HEK293 (cell line): ENCODE measurements at regions not wholly inside any gene's neighbourhood (a gene's known extent, or its start where the extent isn't known, plus 50 kb on each side); places are given as distances from the start of the nearest gene placed in this dataset.

ENCODE experiments used
- CTCF ChIA-PET: fragments of 350-600 bp; formaldehyde crosslinking; extraction: SDS; loops from one replicate; lab custom pipeline; 2021; ENCODE audit warnings: antibody characterized with exemption; lab: Yijun Ruan, JAX
- POLR2A ChIA-PET: fragments of 300-600 bp; formaldehyde crosslinking; extraction: SDS; loops from one replicate; lab custom pipeline; 2020; ENCODE audit warnings: antibody characterized with exemption, inconsistent platforms; lab: Yijun Ruan, JAX
- H3K27ac ChIP-seq: fragments of 200-500 bp; sonication (Bioruptor generic); 2 replicates; pipeline ENCODE4 v1.5.1; 2014; ENCODE audit warnings: low read depth, low read length, control low read depth, inconsistent platforms; ENCODE audit errors: extremely low read depth
- H3K36me3 ChIP-seq, 2 experiments: fragments of 200-500 bp in 1 of 2; sonication (Bioruptor generic) in 1 of 2; 1 replicate in 1 of 2; 2 replicates in 1 of 2; pipeline ENCODE4 v1.5.1; 2014 to 2017; ENCODE audit warnings: inconsistent platforms in 2 of 2, low read length in 2 of 2; ENCODE audit not compliant: control insufficient read depth in 2 of 2, insufficient read depth in 1 of 2
- H3K4me1 ChIP-seq: fragments of 200-500 bp; sonication (Bioruptor generic); 2 replicates; pipeline ENCODE4 v1.5.1; 2014; ENCODE audit warnings: mild to moderate bottlenecking, low read length, inconsistent platforms; ENCODE audit not compliant: control insufficient read depth, insufficient read depth
- H3K4me3 ChIP-seq: 2 replicates; pipeline ENCODE4 v1.5.1; 2011; ENCODE audit warnings: low read depth, mild to moderate bottlenecking, control low read depth, low read length, moderate library complexity
- H3K9me3 ChIP-seq: fragments of 200-500 bp; sonication (Bioruptor generic); 2 replicates; pipeline ENCODE4 v1.5.1; 2014; ENCODE audit warnings: low read depth, low read length, inconsistent platforms; ENCODE audit not compliant: control insufficient read depth, insufficient read depth
- ATF2 ChIP-seq: fragments of 450-650 bp; formaldehyde crosslinking; IDR thresholded peaks from 2 replicates; pipeline ENCODE4 v1.5.1; 2016; ENCODE audit warnings: missing biosample characterization, missing genetic modification characterization, low read depth
- CTCF ChIP-seq: fragments of 450-650 bp; formaldehyde crosslinking; IDR thresholded peaks from 2 replicates; pipeline ENCODE4 v1.5.1; 2016; ENCODE audit warnings: missing biosample characterization, missing genetic modification characterization
- GLI4 ChIP-seq: fragments of 450-650 bp; formaldehyde crosslinking; IDR thresholded peaks from 2 replicates; pipeline ENCODE4 v1.5.1; 2016; ENCODE audit warnings: missing biosample characterization, missing genetic modification characterization
- ZNF10 ChIP-seq: fragments of 450-650 bp; formaldehyde crosslinking; IDR thresholded peaks from 2 replicates; pipeline ENCODE4 v1.5.1; 2017; ENCODE audit warnings: missing biosample characterization, missing genetic modification characterization
- ZNF248 ChIP-seq: fragments of 450-650 bp; formaldehyde crosslinking; IDR thresholded peaks from 2 replicates; pipeline ENCODE4 v1.5.1; 2017; ENCODE audit warnings: missing biosample characterization, missing genetic modification characterization
- ZNF658 ChIP-seq: fragments of 450-650 bp; formaldehyde crosslinking; IDR thresholded peaks from 2 replicates; pipeline ENCODE4; 2016; ENCODE audit warnings: missing biosample characterization, missing genetic modification characterization
- ZNF830 ChIP-seq: fragments of 450-650 bp; IDR thresholded peaks from 2 replicates; pipeline ENCODE4 v1.5.0; 2018; ENCODE audit warnings: missing biosample characterization, missing genetic modification characterization, low read depth, mild to moderate bottlenecking, moderate library complexity
- ZSCAN18 ChIP-seq: fragments of 450-650 bp; formaldehyde crosslinking; IDR thresholded peaks from 2 replicates; pipeline ENCODE4 v1.5.1; 2016; ENCODE audit warnings: missing biosample characterization, missing genetic modification characterization
- TF ChIP-seq, protein P1 (sequence below): fragments of 450-650 bp; formaldehyde crosslinking; IDR thresholded peaks from 2 replicates; pipeline ENCODE4 v1.5.1; 2017; ENCODE audit warnings: missing biosample characterization, mild to moderate bottlenecking, missing genetic modification characterization, moderate library complexity
- TF ChIP-seq, protein P2 (sequence below): fragments of 450-650 bp; formaldehyde crosslinking; optimal IDR thresholded peaks from 2 replicates; pipeline ENCODE3; 2016; ENCODE audit warnings: missing biosample characterization, mild to moderate bottlenecking, missing genetic modification characterization

- Histone ChIP-seq H3K27ac (no peak overlapping the region), H3K4me3 (no peak overlapping the region), H3K36me3 (no peaks in the 10 kb centered on the region), H3K9me3 (no peaks in the 10 kb centered on the region), H3K4me1 (peaks cover 6% of the 10 kb centered on the region)
- TF ChIP-seq CTCF (tag by site-specific recombination) = no peak
- no peak for TF ChIP-seq ZNF248 (tag by site-specific recombination)
- TF ChIP-seq GLI4 (tag by site-specific recombination) = no peak
- no peak for TF ChIP-seq ZNF830
- no peak for TF ChIP-seq ZNF10
- no peak for TF ChIP-seq ZSCAN18 (tag by site-specific recombination)
- ChIA-PET CTCF (no interaction called here), POLR2A (no interaction called here)
These were observed 133.4 kb upstream of the FNDC3A start for GRCh38 chr13:48842316-48842715.

DNA sequence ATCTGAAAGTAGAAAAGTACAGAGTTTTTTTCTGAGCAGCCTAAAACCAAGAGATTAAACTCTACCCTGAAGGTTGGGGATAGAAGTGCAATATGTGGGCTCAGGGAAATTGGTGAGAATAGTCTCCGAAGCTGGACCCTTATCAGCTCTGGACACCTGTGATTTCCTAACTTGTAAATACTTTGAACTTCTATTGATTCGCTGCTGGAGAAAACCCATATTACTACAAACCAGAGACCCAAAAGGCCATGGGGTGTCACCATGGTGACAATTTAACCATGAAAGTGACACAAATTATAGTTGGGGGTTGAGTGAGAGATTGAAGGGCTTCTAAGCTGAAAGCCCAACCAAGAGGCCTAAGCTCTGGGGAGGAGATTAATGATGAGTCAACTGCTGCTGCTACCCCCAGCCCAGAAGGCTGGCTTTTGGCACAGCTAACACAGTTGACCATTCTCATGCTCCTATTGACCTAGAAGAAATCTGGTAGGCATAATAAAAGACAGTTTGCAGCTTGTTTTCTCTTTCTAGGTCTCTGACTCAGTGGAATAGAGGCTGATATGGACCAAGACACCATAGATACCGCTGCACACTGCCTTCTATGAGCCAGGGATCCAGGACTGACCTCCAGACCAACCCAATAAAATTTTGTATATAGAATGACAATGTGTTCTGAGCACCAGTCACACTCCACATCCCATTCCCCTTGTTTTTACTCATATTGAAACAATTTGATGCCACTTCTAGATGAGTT, 131.9 kb upstream of the FNDC3A start:
- no peak overlapping the region for H3K4me3 ChIP-seq
- no peaks in the 10 kb centered on the region; the same call in 1 of the 2 replicates for H3K4me1 ChIP-seq
- no peak overlapping the region for H3K27ac ChIP-seq
- CTCF ChIA-PET = no interaction called here
- H3K36me3 ChIP-seq = no peaks in the 10 kb centered on the region
- H3K9me3 ChIP-seq = no peaks in the 10 kb centered on the region
- TF ChIP-seq, protein P1, sequence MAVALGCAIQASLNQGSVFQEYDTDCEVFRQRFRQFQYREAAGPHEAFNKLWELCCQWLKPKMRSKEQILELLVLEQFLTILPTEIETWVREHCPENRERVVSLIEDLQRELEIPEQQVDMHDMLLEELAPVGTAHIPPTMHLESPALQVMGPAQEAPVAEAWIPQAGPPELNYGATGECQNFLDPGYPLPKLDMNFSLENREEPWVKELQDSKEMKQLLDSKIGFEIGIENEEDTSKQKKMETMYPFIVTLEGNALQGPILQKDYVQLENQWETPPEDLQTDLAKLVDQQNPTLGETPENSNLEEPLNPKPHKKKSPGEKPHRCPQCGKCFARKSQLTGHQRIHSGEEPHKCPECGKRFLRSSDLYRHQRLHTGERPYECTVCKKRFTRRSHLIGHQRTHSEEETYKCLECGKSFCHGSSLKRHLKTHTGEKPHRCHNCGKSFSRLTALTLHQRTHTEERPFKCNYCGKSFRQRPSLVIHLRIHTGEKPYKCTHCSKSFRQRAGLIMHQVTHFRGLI (tag by site-specific recombination) = peak; percentile 71; the same call in 1 of the 2 replicates
- TF ChIP-seq ZNF658 (tag by site-specific recombination) = no peak
- POLR2A ChIA-PET = no interaction called here

- H3K27ac ChIP-seq = no peak overlapping the region
- no peaks in the 10 kb centered on the region for H3K9me3 ChIP-seq
- CTCF ChIA-PET = no interaction called here
- H3K4me3 ChIP-seq = no peak overlapping the region
- H3K4me1 ChIP-seq = no peaks in the 10 kb centered on the region
- H3K36me3 ChIP-seq = no peaks in the 10 kb centered on the region
- TF ChIP-seq, protein P2, sequence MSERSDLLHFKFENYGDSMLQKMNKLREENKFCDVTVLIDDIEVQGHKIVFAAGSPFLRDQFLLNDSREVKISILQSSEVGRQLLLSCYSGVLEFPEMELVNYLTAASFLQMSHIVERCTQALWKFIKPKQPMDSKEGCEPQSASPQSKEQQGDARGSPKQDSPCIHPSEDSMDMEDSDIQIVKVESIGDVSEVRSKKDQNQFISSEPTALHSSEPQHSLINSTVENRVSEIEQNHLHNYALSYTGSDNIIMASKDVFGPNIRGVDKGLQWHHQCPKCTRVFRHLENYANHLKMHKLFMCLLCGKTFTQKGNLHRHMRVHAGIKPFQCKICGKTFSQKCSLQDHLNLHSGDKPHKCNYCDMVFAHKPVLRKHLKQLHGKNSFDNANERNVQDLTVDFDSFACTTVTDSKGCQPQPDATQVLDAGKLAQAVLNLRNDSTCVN (tag by site-specific recombination) = no peak
- peak; percentile 63 for TF ChIP-seq ATF2 (tag by site-specific recombination)
- POLR2A ChIA-PET = no interaction called here
These were observed 131.0 kb upstream of the FNDC3A start for GRCh38 chr13:48844676-48845075.
